UCSD-AML1 (cell line): ENCODE measurements at regions not wholly inside any gene's neighbourhood (a gene's known extent, or its start where the extent isn't known, plus 50 kb on each side); places are given as distances from the start of the nearest gene placed in this dataset.

Experiments
- DNase-seq: peaks from one replicate; lab custom pipeline; 2025; ENCODE audit not compliant: unreplicated experiment; lab: John Stamatoyannopoulos, UW

DNA sequence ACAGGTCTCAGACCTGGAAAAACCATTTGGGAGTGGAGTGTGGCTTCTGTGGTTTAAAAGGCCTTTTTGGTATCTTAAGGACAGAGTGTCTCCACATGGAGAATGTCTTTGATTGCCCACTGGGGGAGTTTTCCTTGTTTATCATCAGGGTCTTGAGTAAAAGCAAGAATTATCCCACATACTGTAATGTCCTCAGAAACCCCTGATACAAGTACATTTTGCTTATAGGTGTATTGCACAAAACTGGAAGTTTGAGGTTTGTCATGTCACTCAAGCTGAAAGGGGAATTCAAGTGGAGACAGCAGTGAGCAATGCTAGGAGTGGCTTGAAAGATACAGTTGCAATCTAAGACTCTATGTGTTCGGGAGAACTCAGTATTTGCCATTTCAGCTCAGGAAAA lies 62.7 kb upstream of the GRAMD2B start:
- DNase-seq = no peak

GRCh38 chr5:126363658-126364057 lies 59.6 kb upstream of the GRAMD2B start:
- DNase-seq = no peak

DNA sequence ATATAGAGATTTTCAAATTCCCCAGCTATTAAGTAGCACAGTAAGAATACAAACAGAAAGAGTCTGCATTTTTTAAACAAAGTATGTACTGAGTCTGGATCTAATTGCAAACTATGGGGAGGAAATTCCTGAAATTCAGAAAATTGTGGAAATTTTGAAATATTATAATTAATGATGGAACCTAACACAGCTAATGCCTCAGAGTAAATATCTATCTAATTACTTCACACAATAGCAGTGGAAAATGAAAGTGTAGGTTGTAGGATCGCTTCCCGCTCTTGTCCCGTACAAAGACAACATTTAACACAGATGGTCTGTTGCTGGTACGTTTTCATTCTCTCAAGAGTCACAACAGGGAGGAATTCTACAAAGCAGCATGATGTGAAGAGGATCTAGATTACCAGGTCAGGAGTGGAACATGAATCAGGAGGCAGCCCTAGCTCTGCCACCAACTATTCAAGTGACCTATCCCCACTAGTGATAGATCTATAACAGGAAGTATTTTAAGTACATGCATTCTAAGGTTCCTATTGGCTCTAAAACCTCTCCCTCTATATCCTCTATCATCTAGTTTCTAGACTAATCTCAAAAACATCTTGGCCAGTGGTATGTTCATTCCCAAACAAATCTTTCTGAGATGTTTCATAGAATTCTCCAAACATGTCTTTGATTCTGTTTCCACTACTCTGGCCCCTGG lies 58.9 kb upstream of the GRAMD2B start:
- no peak for DNase-seq

DNA sequence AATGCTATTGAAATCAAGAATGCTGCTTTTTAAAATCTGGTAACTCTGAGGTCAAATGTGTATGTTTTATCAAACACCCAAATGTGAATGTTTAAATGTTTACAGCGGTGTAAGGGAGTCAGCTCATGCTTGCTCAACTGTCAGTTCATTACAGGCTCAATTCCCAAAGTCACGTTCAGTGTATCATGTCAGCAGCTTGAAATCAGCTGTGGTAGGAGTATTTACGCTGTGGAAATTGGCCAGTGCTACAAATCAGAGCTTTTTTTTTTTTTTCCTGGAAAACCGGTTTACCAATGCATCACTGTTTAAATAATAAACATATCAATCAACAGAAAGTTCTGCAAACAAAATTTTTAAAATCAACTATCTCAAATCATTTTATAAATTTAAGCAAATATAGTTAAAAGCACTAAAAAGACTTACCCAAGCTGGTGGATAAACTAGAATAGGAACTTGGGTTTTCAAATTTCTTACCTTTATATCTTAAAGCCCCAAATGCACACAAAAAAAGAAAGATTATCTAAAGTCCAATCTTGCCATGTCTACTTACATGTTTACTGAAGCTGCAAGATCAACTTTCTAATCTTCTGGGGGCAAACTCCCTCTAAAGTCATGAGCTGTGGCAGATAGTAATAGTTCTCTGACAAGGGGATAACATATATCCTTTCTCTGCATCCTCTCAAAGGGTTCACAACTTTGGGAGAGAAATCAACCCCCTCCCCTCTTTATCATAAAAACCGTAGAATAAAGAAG lies 57.6 kb upstream of the GRAMD2B start:
- DNase-seq = no peak

- no peak for DNase-seq
These were observed 57.0 kb upstream of the GRAMD2B start for GRCh38 chr5:126366199-126366560.

DNA sequence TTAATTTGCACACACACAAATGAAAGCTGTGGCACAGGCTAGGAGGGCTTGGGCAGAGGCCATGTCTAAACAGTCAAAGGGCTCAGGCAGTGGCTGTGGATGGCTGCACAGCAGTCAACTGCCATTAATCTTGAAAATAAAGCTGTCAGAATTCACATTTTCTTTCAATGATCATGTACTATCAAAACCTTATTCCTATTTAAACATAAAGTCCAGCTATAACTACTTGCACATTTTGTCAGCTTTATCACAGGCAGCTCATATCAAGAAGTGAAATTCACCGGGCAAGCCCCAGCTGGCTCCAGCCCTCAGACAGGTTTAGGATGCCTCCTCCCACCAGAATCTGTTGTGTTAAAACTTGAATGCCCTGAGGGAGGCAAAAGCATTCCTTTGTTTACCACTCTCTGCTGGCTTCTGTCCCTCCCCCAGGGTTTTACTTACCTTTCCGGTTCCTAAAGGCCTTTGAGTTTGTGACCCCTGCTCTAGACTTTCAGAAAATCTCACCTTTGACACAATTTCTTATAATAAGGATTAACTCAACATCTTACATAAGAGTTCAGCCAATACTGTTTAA lies 54.9 kb upstream of the GRAMD2B start:
- DNase-seq = no peak

GRCh38 chr5:126369083-126369482 lies 54.1 kb upstream of the GRAMD2B start:
- DNase-seq = no peak

DNA sequence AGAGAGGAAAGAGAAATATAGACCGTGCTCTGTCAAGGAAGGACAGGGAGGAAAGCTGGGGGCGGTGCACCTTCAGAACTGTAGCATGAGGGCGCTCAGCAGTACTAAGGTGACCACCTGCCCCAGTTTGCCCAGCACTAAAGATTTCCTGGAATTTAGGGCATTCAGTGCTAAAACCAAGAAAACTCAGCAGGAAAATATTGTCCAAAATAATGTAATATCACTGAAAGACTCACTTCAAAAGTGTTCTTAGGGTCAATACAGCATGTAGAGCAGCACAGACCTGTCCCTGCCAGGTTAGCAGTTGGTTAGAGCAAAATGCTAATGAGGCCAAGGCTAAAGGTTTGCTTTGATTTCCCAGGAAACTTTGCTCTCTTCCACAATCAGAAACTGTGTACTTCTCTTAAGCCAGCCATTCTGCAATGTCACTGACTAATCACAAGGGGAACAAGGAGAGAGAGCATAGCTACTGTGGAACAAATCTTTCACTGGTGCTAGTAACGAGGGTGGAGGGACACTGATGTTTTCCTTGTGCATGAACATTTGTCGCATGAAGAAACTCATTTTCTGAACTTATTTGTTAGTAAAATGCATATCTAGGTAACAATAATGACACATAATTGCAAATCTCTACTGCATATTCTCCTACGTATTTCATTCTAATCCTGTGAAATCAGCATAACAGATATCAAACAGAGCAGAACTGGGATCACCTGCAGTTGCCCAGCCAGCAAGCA lies 53.0 kb upstream of the GRAMD2B start:
- no peak for DNase-seq

- no peak for DNase-seq
These were observed 52.2 kb upstream of the GRAMD2B start for GRCh38 chr5:126370796-126371718.

GRCh38 chr5:126373375-126374108 lies 49.7 kb upstream of the GRAMD2B start:
- no peak for DNase-seq
